ENCODE measurements at regions not wholly inside any gene's neighbourhood (a gene's known extent, or its start where the extent isn't known, plus 50 kb on each side); places are given as distances from the start of the nearest gene placed in this dataset.

DNA sequence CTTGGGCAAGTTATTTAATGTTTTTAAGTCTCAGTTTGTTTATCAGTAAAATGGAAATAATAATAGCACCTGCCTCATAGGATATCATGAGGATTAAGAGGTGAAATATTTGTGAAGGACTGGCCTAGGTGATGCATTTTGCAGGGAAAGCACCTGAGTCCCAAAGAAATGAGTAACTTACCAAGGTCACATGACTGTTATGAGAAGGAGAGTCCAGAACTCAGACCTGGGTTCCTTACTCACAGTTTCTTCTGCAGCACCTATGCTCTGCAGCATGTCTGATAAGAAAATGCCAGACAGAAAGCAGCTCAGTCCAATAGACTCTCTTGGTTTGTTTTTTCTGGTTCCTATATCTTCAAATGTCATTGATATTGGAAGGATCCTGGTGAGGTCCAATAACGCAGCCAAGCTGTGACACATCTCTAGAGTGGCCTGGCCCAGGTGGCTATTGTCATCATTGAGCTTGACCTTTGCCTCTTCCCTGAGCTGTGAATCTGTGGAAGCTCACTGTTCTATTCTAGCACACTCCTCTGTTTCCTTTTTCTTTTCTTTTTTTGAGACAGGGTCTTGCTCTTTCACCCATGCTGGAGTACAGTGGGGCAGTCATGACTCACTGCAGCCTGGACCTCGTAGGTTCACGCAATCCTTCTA lies 174.7 kb upstream of the NAV2 start:
- Histone ChIP-seq H3K4me1 (no peaks in the 10 kb centered on the region), H3K27me3 (peaks cover 0 to 7% of the 10 kb centered on the region in 2 donors), H3K4me3 (no peak overlapping the region), H3K9me3 (no peaks in the 10 kb centered on the region), H3K27ac (no peak overlapping the region), H3K36me3 (no peaks in the 10 kb centered on the region)
- DNase-seq (ENCODE audit: low spot score in 2 of 2), result no peak
- intact Hi-C loops (cut with DNase I; ENCODE audit: low total_unique reads), result no loop called here
- TF ChIP-seq POLR2A (IDR thresholded peaks at IDR 0.05), result no peak
- no peak for TF ChIP-seq POLR2AphosphoS5 (IDR thresholded peaks at IDR 0.05)
- TF ChIP-seq, protein P1, sequence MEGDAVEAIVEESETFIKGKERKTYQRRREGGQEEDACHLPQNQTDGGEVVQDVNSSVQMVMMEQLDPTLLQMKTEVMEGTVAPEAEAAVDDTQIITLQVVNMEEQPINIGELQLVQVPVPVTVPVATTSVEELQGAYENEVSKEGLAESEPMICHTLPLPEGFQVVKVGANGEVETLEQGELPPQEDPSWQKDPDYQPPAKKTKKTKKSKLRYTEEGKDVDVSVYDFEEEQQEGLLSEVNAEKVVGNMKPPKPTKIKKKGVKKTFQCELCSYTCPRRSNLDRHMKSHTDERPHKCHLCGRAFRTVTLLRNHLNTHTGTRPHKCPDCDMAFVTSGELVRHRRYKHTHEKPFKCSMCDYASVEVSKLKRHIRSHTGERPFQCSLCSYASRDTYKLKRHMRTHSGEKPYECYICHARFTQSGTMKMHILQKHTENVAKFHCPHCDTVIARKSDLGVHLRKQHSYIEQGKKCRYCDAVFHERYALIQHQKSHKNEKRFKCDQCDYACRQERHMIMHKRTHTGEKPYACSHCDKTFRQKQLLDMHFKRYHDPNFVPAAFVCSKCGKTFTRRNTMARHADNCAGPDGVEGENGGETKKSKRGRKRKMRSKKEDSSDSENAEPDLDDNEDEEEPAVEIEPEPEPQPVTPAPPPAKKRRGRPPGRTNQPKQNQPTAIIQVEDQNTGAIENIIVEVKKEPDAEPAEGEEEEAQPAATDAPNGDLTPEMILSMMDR (IDR thresholded peaks at IDR 0.05), result no peak

DNA sequence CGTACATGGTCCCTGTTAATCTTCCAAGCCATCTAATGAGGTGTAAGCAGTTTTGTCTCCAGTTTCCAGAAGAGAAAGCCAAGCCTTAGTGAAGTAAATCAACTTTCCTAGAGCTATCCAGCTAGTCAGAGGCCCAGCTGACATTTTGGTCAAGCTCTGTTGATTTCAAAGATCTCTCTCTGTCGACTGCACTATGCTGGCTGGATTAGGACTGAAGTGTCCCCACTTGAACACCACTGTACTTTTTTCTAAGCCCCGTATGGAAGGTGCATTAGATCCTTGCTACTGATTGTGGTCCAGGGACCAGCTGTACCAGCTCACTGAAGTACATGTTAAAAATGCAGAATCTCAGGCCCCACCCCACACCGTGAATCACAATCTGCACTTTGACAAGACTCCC lies 176.5 kb upstream of the NAV2 start:
- Histone ChIP-seq H3K4me1 (no peaks in the 10 kb centered on the region), H3K4me3 (no peak overlapping the region), H3K27ac (no peak overlapping the region), H3K36me3 (no peaks in the 10 kb centered on the region), H3K27me3 (no peaks in the 10 kb centered on the region), H3K9me3 (no peaks in the 10 kb centered on the region)
- intact Hi-C loops (cut with DNase I; ENCODE audit: low total_unique reads), result no loop called here
- no peak for TF ChIP-seq POLR2A (IDR thresholded peaks at IDR 0.05)
- TF ChIP-seq, protein P1 (IDR thresholded peaks at IDR 0.05), result no peak
- no peak for TF ChIP-seq POLR2AphosphoS5 (IDR thresholded peaks at IDR 0.05)
- no peak for DNase-seq (ENCODE audit: low spot score in 2 of 2)

- Histone ChIP-seq H3K27ac (no peak overlapping the region), H3K27me3 (no peaks in the 10 kb centered on the region), H3K4me3 (no peak overlapping the region), H3K36me3 (no peaks in the 10 kb centered on the region), H3K9me3 (no peaks in the 10 kb centered on the region), H3K4me1 (no peaks in the 10 kb centered on the region)
- TF ChIP-seq POLR2A (IDR thresholded peaks at IDR 0.05), result no peak
- TF ChIP-seq, protein P1 (IDR thresholded peaks at IDR 0.05), result no peak
- no peak for TF ChIP-seq POLR2AphosphoS5 (IDR thresholded peaks at IDR 0.05)
- no peak for DNase-seq (ENCODE audit: low spot score in 2 of 2)
- intact Hi-C loops (cut with DNase I; ENCODE audit: low total_unique reads), result no loop called here
These were observed 182.1 kb upstream of the NAV2 start for GRCh38 chr11:19530505-19530904.

- intact Hi-C loops (cut with DNase I; ENCODE audit: low total_unique reads), result no loop called here
- H3K27me3 ChIP-seq, result no peaks in the 10 kb centered on the region
- no peak overlapping the region for H3K27ac ChIP-seq
- TF ChIP-seq POLR2AphosphoS5 (IDR thresholded peaks at IDR 0.05) (no peak), POLR2A (IDR thresholded peaks at IDR 0.05) (no peak)
- TF ChIP-seq, protein P1 (IDR thresholded peaks at IDR 0.05), result no peak
- H3K4me1 ChIP-seq, result no peaks in the 10 kb centered on the region
- H3K9me3 ChIP-seq, result no peaks in the 10 kb centered on the region
- H3K4me3 ChIP-seq, result no peak overlapping the region
- DNase-seq (ENCODE audit: low spot score in 2 of 2), result no peak
- no peaks in the 10 kb centered on the region for H3K36me3 ChIP-seq
These were observed 186.5 kb upstream of the NAV2 start for GRCh38 chr11:19526119-19526518.

DNA sequence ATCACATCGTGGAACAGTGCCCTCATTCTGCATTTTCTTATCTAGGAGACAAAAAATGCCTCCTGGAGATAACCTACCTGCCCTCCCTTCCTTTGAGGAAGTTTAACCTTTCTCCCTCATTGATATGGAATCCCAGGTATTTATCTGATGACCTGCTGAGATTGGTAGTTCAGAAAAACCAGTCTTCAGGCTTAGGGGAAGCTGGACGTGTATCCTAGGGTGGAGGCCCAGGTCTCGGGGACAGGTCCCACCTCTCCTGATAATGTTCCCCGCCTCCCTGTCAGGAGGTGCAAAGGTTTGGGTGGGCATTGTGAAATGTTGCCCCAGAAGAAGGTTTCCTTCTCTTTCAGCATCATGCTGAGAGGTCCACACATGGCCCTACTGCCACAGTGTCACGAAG lies 186.9 kb upstream of the NAV2 start:
- intact Hi-C loops (cut with DNase I; ENCODE audit: low total_unique reads), result no loop called here
- no peaks in the 10 kb centered on the region for H3K27me3 ChIP-seq
- H3K36me3 ChIP-seq, result no peaks in the 10 kb centered on the region
- H3K27ac ChIP-seq, result no peak overlapping the region
- TF ChIP-seq POLR2AphosphoS5 (IDR thresholded peaks at IDR 0.05) (no peak), POLR2A (IDR thresholded peaks at IDR 0.05) (no peak)
- TF ChIP-seq, protein P1 (IDR thresholded peaks at IDR 0.05), result no peak
- no peaks in the 10 kb centered on the region for H3K4me1 ChIP-seq
- H3K4me3 ChIP-seq, result no peak overlapping the region
- DNase-seq (ENCODE audit: low spot score in 2 of 2), result no peak
- H3K9me3 ChIP-seq, result no peaks in the 10 kb centered on the region

Data from breast epithelium (tissue), 4 donors.